Keratinocyte (primary cell): ENCODE measurements at regions not wholly inside any gene's neighbourhood (a gene's known extent, or its start where the extent isn't known, plus 50 kb on each side); places are given as distances from the start of the nearest gene placed in this dataset.

Experiments used
- EZH2 ChIP-seq: IDR thresholded peaks from one replicate; pipeline ENCODE4 v1.6.1; 2012; ENCODE audit warnings: inconsistent platforms, mild to moderate bottlenecking, low read length, moderate library complexity
- TF ChIP-seq, protein P1 (sequence below), 3 experiments: IDR thresholded peaks in 1 of 3; conservative IDR thresholded peaks in 1 of 3; optimal IDR thresholded peaks in 1 of 3; 2 replicates in 2 of 3; 3 replicates in 1 of 3; pipeline versions ENCODE3 to v1.5.1; 2011; ENCODE audit warnings: low read length in 3 of 3, mild to moderate bottlenecking in 3 of 3, moderate library complexity in 2 of 3, control low read depth in 1 of 3, inconsistent platforms in 1 of 3; ENCODE audit not compliant: insufficient read depth in 2 of 3; ENCODE audit errors: extremely low read depth in 1 of 3

DNA sequence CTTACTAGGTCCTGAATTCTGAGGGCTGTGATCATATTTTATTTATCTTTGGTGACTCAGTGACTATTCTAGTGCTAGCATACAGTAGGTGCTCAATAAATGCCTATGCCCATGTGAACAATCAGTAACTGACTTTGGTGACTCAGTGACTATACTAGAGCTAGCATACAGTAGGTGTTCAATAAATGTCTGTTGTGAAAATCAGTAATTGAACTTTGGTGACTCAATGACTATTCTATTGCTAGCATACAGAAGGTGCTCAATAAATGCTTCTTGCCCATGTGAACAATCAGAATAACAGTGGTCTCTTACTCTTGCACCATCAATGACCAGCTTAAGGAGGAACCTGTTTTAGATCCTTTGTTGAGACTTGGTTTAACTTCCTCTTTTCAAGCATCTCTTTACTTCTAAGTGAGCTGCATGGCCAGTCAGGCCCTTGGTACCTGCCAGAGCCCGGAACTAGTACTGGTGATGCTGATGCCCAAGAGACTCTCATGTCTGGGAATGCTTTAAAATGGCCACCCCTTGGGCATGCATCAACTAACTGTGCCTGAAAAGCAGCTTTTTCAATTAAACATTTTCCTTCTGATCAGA is 214.9 kb upstream of the SPRED2 start:
- TF ChIP-seq, protein P1, sequence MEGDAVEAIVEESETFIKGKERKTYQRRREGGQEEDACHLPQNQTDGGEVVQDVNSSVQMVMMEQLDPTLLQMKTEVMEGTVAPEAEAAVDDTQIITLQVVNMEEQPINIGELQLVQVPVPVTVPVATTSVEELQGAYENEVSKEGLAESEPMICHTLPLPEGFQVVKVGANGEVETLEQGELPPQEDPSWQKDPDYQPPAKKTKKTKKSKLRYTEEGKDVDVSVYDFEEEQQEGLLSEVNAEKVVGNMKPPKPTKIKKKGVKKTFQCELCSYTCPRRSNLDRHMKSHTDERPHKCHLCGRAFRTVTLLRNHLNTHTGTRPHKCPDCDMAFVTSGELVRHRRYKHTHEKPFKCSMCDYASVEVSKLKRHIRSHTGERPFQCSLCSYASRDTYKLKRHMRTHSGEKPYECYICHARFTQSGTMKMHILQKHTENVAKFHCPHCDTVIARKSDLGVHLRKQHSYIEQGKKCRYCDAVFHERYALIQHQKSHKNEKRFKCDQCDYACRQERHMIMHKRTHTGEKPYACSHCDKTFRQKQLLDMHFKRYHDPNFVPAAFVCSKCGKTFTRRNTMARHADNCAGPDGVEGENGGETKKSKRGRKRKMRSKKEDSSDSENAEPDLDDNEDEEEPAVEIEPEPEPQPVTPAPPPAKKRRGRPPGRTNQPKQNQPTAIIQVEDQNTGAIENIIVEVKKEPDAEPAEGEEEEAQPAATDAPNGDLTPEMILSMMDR (optimal IDR thresholded peaks at IDR 0.05 in 1 of 3, IDR thresholded peaks at IDR 0.05 in 1 of 3, conservative IDR thresholded peaks at IDR 0.05 in 1 of 3; ENCODE audit: extremely low read depth in 1 of 3, insufficient read depth in 2 of 3, low read length in 3 of 3) = no peak
- no peak for TF ChIP-seq EZH2
